Heart right ventricle (tissue), 16 donors: ENCODE measurements at regions not wholly inside any gene's neighbourhood (a gene's known extent, or its start where the extent isn't known, plus 50 kb on each side); places are given as distances from the start of the nearest gene placed in this dataset.

Experiments
- ATAC-seq, 8 donors: fragments of 200-7000 bp; cut with Tn5 transposase; one replicate each; pipeline ENCODE4 v1.9.1; 2020; ENCODE audit warnings: mild to moderate bottlenecking in 8 of 8, moderate library complexity in 8 of 8, moderate number of reproducible peaks in 1 of 8
- DNase-seq, 2 donors: peaks; one replicate each; pipeline ENCODE4 v3.0.0-alpha.2; 2020
- H3K27ac ChIP-seq, 10 donors: fragments of 200-600 bp; sonication (generic) in 2 of 10; one replicate each; pipeline versions ENCODE4 v1.5.0 to v1.8.0; 2020 to 2022; ENCODE audit warnings: mild to moderate bottlenecking in 3 of 10
- H3K27me3 ChIP-seq, 7 donors: fragments of 200-600 bp; one replicate each; pipeline ENCODE4 v1.8.0; 2021 to 2022; ENCODE audit warnings: mild to moderate bottlenecking in 2 of 7
- H3K36me3 ChIP-seq, 9 donors: fragments of 200-600 bp; sonication (generic) in 1 of 9; one replicate each; pipeline versions ENCODE4 v1.5.0 to v1.8.0; 2020 to 2022; ENCODE audit warnings: mild to moderate bottlenecking in 2 of 9
- H3K4me1 ChIP-seq, 9 donors: fragments of 200-600 bp; sonication (generic) in 1 of 9; one replicate each; pipeline versions ENCODE4 v1.5.0 to v1.8.0; 2020 to 2022; ENCODE audit warnings: mild to moderate bottlenecking in 4 of 9
- H3K4me3 ChIP-seq, 10 donors: fragments of 200-600 bp; sonication (generic) in 2 of 10; one replicate each; pipeline versions ENCODE4 v1.5.0 to v1.8.0; 2020 to 2022; ENCODE audit warnings: mild to moderate bottlenecking in 7 of 10, moderate library complexity in 2 of 10
- H3K9me3 ChIP-seq, 11 donors: fragments of 200-600 bp in 10 of 11; sonication (generic) in 2 of 11; one replicate each; pipeline versions ENCODE4 v1.5.0 to v1.8.0; 2013 to 2022; ENCODE audit warnings: mild to moderate bottlenecking in 2 of 11, control low read depth in 1 of 11, moderate library complexity in 1 of 11
- WGBS, 2 donors: extraction: QIAGEN DNeasy Blood & Tissue Kit; methylation state at CpG; one replicate each; pipeline ENCODE4 v1.1.7; 2013; ENCODE audit warnings: inconsistent platforms in 1 of 2; 5-methylcytosine and 5-hydroxymethylcytosine counted together
- intact Hi-C, 10 donors: fragments of 100-400 bp; cut with DNase I; formaldehyde crosslinking; loops; one replicate each; pipeline versions ENCODE4 v1.11.1 to v1.14.2; 2022
- TF ChIP-seq, protein P1 (sequence below), 9 donors: fragments of 200-600 bp; sonication (generic) in 2 of 9; IDR thresholded peaks; one replicate each; pipeline versions ENCODE4 v1.5.0 to v1.8.0; 2021 to 2022; ENCODE audit warnings: antibody characterized with exemption in 9 of 9, mild to moderate bottlenecking in 5 of 9, moderate library complexity in 1 of 9
- donor health status: Arrhythmogenic right ventricular cardiomyopathy.
- donor health status: ischemic (EF 13 %, LVEDD 7.1; RV severe dilation, severe dysfunction).
- donor health status: healthy with polysubstance abuse.
- donor health status: DM: no; HTN: yes; CAD: no.
- donor health status: DM: no; HTN: no; CAD: no.
- donor health status: ischemic (EF 25% LVEDD 6.9; RV normal size, moderate dysfunction).
- donor health status: ischemic (EF 25% LVEDD 5.7; RV mildly dilated, moderate dysfunction).
- donor health status: healthy.
- donor health status: DM: yes; HTN: yes; CAD: no.
- donor health status: Ischemic cardiomyopathy.
- donor health status: ischemic (EF 35%, LVEDD 5.7; RV mildly dilated, moderate dysfunction).
- donor health status: nonischemic (EF 11% LVEDD 7.7; RV severe dilation, severe dysfunction).
- donor health status: DM: yes; HTN: yes; CAD: no.
- donor health status: PGD.
- donor health status: ischemic (EF 29% LVEDD 5.4; RV normal size, mild dysfunction).
- donor health status: nonischemic (EF 23%, LVEDD 6.1; RV moderate dilation, normal function).

DNA sequence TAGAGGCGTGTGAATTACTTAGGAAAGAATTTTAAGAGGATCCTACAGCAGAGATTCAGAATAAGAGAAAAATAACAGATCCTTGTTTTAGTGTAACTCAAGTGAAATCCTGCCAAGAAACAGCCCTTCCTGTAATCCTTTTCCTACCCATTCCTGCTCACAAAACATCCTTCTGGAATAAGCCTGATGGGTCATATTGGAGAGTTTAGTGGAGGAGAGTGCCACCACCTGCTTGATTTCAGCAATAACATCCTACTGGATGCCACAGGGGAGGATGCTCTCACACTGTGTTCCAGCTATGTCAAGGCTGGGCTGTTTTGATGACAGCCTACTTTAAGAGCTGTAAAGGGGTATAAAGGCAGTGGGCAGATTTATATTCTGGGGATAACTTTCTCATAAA is 54.8 kb upstream of the CCDC178 start:
- no peak for DNase-seq
- no peak overlapping the region for H3K27ac ChIP-seq
- no peak overlapping the region for H3K4me3 ChIP-seq
- H3K36me3 ChIP-seq: no peaks in the 10 kb centered on the region
- TF ChIP-seq, protein P1, sequence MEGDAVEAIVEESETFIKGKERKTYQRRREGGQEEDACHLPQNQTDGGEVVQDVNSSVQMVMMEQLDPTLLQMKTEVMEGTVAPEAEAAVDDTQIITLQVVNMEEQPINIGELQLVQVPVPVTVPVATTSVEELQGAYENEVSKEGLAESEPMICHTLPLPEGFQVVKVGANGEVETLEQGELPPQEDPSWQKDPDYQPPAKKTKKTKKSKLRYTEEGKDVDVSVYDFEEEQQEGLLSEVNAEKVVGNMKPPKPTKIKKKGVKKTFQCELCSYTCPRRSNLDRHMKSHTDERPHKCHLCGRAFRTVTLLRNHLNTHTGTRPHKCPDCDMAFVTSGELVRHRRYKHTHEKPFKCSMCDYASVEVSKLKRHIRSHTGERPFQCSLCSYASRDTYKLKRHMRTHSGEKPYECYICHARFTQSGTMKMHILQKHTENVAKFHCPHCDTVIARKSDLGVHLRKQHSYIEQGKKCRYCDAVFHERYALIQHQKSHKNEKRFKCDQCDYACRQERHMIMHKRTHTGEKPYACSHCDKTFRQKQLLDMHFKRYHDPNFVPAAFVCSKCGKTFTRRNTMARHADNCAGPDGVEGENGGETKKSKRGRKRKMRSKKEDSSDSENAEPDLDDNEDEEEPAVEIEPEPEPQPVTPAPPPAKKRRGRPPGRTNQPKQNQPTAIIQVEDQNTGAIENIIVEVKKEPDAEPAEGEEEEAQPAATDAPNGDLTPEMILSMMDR (IDR thresholded peaks at IDR 0.05): peak in 6 of 9 donors; percentile 21 to 44 (median 35)
- H3K27me3 ChIP-seq: no peaks in the 10 kb centered on the region
- H3K9me3 ChIP-seq: no peaks in the 10 kb centered on the region
- ATAC-seq: peak in 1 of 8 donors; percentile 51
- intact Hi-C loops: loop anchor here in 2 of 10 donors (5.0 to 10.0 kb wide), 2 partner anchors 260 to 263 kb away; no protein-coding TSS in a partner anchor
- no peaks in the 10 kb centered on the region for H3K4me1 ChIP-seq
- WGBS, 2 donors: 56 to 78% methylated on average over 1 of the region's 1 CpG
